GM12873 (cell line): ENCODE measurements at regions not wholly inside any gene's neighbourhood (a gene's known extent, or its start where the extent isn't known, plus 50 kb on each side); places are given as distances from the start of the nearest gene placed in this dataset.

Source experiments
- TF ChIP-seq, protein P1 (sequence below): IDR thresholded peaks from 2 replicates; pipeline ENCODE4 v1.5.1; 2012; ENCODE audit warnings: low read depth, mild to moderate bottlenecking, moderate library complexity, low read length, control low read depth; ENCODE audit not compliant: insufficient read depth; ENCODE audit errors: missing control alignments

DNA sequence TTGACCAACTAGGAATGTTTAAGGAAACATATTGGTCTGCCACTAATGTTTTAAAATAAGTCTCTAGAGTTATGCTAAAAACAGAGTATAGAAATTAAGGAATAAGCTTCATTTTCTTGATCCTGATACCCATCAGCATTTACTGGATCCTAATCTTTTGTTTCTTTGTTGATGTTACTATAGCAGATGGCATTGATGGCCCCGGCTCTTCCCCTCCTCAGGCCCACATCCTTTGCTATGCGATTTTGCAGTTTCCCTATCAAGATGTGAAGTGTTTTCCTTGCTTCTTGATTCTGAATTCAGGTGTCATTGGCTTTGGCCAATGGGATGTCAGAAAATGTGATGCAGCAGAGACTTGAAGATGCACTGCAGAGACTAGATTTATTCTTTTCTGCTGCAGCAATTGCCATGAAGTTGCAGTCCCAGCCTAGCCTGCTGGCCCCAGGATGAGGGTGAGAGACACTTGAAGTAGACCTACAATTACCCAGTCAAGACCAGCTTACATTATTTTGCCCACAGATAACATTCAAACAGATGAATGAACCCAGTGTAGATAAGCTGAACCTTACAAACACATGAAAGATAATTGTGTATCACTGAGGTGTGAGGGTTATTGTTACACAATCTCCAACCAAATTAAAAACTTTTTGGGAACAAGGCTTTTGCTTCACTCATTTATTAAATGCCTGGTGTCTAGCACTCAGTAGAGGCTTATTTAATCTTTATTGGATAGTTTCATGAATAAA is 115.2 kb upstream of the ITGA4 start:
- TF ChIP-seq, protein P1, sequence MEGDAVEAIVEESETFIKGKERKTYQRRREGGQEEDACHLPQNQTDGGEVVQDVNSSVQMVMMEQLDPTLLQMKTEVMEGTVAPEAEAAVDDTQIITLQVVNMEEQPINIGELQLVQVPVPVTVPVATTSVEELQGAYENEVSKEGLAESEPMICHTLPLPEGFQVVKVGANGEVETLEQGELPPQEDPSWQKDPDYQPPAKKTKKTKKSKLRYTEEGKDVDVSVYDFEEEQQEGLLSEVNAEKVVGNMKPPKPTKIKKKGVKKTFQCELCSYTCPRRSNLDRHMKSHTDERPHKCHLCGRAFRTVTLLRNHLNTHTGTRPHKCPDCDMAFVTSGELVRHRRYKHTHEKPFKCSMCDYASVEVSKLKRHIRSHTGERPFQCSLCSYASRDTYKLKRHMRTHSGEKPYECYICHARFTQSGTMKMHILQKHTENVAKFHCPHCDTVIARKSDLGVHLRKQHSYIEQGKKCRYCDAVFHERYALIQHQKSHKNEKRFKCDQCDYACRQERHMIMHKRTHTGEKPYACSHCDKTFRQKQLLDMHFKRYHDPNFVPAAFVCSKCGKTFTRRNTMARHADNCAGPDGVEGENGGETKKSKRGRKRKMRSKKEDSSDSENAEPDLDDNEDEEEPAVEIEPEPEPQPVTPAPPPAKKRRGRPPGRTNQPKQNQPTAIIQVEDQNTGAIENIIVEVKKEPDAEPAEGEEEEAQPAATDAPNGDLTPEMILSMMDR = no peak

DNA sequence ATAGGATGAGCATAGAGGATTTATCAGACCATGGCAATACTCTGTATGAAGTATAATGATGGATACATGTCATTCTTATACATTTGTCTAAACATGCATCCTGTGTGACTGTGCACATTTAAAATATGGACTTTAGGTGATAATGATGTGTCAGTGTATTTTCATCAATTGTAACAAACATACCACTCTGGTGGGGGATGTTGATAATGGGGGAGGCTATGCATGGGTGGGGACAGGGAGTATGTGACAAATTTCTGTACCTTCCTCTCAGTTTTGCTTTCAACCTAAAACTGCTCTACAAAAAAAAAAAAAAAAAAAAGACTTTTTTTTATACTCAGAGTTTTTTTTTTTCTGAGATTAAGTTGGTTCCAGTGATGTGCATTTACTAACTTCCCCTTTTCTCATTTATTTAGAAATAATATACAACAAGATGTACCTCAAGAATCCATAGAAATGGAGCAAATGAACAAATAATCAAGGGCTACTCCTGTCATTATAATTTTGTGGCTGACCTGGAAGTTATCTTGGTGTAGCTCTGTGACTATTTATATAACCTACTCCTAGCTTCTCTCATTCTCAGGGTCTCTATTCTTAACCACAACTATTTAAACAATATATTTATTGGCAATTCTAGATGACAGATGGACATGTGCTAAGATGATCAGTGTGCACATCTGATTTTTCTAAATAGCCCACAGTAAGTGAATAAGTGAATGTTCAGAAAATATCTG is 108.9 kb upstream of the ITGA4 start:
- TF ChIP-seq, protein P1 = no peak

DNA sequence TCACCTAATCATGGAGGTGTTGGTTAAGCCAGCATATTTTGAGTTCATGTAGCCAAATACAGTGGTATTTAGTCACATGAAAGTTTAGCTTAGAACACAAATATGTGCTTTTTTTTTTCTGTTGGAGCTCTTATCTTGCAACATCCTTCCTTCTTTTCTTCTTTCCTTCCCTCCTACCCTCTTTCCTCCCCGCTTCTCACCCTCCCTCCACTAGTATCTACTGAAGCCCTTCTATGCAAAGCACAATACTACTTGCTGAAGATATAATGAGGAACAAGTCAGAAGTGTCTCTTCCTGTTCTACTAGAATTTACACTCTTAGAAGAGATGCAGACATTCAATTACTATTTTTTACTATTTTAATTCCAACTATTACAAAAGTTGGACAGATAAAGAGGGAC is 105.0 kb upstream of the ITGA4 start:
- TF ChIP-seq, protein P1 = no peak

DNA sequence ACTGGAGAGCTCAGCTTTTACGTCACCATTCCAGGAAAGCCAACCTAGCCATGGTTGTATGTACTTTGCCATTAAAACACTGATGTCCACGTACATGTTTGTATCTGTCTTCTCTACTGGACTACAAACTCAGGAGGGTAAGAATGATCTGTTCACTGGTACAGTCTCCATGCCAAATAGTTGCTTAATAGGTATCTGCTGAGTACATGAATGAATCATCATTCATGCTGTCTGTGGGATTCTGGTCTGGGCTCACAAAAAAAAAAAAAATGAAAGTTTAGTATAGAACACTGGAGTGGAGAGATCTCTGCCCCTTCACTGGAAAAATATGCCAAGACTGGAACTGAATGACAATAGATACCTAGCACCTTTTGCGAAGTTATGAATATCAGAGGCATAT is 102.6 kb upstream of the ITGA4 start:
- TF ChIP-seq, protein P1 = no peak

DNA sequence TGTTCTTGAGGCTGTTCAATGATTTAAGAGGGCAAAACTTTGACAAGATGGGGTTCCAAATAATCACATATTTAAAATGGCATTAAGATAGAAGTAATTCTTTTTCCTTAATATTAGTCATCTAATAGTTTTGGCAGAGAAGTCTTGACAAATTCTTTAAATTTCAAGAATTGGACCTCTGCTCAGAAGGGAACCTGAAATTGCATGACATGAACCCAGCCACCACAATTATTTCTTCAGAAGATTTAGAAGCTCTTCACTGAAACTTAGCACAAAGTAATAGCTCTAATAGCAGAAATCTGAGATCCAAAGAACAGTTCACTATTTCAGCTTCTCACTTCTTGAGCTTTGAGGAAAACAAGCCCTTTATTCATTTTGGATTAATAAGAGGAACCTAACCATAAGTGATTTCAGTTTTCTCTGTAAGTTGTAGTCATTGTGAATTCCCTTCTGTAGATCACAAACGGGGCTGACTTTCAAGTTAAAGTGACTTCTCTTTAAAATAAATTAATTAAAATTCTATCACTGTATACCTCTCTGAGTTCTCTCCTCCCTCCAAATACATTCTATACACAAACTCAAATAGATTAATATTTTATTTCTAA is 100.6 kb upstream of the ITGA4 start:
- TF ChIP-seq, protein P1 = no peak

GRCh38 chr2:181357979-181358378 is 99.2 kb upstream of the ITGA4 start:
- TF ChIP-seq, protein P1 = no peak

DNA sequence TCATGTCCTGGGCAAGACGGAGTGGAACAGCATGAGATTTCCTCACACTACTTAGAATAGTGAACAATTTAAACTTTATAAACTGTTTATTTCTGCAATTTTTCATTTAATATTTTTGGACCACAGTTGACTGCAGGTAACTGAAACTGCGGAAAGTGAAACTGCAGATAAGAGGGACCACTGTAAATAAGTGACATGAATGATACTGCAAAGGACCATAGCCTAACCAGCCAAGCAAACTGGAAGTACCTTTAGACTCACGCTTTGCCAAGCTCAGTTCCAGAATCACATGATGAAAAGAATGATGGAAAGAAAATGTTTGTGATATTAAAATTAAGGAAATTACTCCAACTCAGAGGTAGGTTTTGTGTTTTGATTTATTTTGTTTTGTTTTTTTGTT is 94.6 kb upstream of the ITGA4 start:
- TF ChIP-seq, protein P1 = no peak
